AG04450 (cell line): ENCODE measurements at regions not wholly inside any gene's neighbourhood (a gene's known extent, or its start where the extent isn't known, plus 50 kb on each side); places are given as distances from the start of the nearest gene placed in this dataset.

Source experiments
- CTCF ChIA-PET: fragments of 300-600, 350-600 bp; formaldehyde crosslinking; extraction: SDS; loops from one replicate; lab custom pipeline; 2022; ENCODE audit warnings: antibody characterized with exemption, inconsistent platforms; lab: Charles Lee
- POLR2A ChIA-PET: fragments of 350-600 bp; formaldehyde crosslinking; extraction: SDS; loops from one replicate; lab custom pipeline; 2021; ENCODE audit warnings: antibody characterized with exemption, inconsistent platforms; lab: Yijun Ruan, JAX
- DNase-seq: peaks from one replicate; pipeline ENCODE4 v3.0.0-alpha.2; 2011; ENCODE audit warnings: low read depth, low spot score
- H3K27ac ChIP-seq: one replicate; pipeline ENCODE4 v1.5.1; 2012; ENCODE audit warnings: low read depth, low read length, control low read depth
- H3K27me3 ChIP-seq: one replicate; pipeline ENCODE4 v1.6.0; 2012; ENCODE audit warnings: low read length; ENCODE audit not compliant: control insufficient read depth, insufficient read depth
- H3K4me3 ChIP-seq: 2 replicates; pipeline ENCODE4 v1.5.1; 2011; ENCODE audit warnings: mild to moderate bottlenecking, low read depth, low read length, control low read depth
- H3K9me3 ChIP-seq: 2 replicates; pipeline ENCODE4 v1.5.1; 2012; ENCODE audit warnings: low read length; ENCODE audit not compliant: control insufficient read depth, insufficient read depth
- TF ChIP-seq, protein P1 (sequence below): IDR thresholded peaks from 2 replicates; pipeline ENCODE4 v1.5.1; 2011; ENCODE audit warnings: low read depth, low read length, control low read depth, inconsistent platforms

DNA sequence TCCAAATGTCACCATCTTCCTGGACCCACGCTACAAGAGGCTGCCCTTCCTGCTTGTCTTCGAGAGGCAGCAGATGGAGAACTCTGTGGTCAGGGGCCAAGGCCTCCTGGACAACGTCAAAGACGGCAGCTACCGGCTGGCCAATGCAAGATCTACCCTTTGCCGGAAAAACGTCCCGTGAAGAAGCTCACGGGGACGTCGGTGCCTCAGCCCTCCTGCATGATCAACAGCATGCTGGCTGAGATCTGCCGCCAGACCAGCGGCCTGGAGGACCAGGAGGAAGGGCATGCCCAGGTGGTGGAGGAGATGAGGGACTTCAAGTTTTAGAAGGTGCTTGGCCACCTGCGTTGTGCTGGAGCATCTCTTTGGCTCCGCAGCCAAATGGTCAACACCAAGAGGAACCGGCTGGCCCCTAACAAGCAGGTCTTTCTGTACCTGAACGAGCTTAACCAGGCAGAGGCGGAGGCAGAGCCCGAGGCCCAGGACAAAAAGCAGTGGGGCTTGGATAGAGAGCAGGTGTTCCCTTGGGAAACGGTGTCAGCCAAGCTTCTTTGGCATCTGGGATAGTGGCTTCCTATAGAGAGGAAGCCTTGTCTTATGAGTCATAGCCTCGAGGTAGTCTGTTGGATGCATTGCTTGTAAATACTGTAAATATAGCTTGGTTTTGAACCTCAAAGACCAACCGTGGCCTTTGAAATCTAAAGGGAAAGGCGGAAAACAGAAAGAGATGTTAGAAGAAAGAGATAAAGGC, 94.8 kb upstream of the ELOVL6 start:
- no peak for DNase-seq
- TF ChIP-seq, protein P1, sequence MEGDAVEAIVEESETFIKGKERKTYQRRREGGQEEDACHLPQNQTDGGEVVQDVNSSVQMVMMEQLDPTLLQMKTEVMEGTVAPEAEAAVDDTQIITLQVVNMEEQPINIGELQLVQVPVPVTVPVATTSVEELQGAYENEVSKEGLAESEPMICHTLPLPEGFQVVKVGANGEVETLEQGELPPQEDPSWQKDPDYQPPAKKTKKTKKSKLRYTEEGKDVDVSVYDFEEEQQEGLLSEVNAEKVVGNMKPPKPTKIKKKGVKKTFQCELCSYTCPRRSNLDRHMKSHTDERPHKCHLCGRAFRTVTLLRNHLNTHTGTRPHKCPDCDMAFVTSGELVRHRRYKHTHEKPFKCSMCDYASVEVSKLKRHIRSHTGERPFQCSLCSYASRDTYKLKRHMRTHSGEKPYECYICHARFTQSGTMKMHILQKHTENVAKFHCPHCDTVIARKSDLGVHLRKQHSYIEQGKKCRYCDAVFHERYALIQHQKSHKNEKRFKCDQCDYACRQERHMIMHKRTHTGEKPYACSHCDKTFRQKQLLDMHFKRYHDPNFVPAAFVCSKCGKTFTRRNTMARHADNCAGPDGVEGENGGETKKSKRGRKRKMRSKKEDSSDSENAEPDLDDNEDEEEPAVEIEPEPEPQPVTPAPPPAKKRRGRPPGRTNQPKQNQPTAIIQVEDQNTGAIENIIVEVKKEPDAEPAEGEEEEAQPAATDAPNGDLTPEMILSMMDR = no peak
- peaks cover 5% of the 10 kb centered on the region; the same call in 1 of the 2 replicates for H3K9me3 ChIP-seq
- H3K27me3 ChIP-seq = peaks cover 6% of the 10 kb centered on the region
- ChIA-PET CTCF (interaction anchor here (0.5 kb wide), 1 partner anchor 244 kb away, joined by 3 read pairs; no protein-coding TSS in a partner anchor), POLR2A (no interaction called here)
- no peak overlapping the region for H3K27ac ChIP-seq
- no peak overlapping the region for H3K4me3 ChIP-seq

DNA sequence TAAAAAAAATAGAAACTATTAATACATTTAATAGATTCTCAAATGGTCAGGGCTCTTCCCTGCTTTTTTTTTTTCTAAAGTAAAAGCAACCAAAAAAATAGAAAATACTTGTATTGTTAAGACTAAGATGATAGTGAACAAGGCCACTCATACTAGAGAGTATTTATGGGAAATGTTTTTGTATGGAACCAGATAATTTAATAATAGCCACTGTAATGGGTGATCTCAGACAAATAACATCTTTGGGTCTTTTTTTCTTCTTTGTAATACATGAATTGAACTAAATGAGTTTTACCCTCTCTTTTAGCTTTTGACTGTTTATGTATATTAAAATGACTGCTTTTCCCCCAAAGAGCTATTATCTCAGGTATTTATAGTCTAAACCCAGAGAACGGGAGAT, 92.1 kb upstream of the ELOVL6 start:
- H3K4me3 ChIP-seq = no peak overlapping the region
- CTCF ChIA-PET = interaction anchor here (1.3 kb wide), 1 partner anchor 226 kb away, joined by 4 read pairs; no protein-coding TSS in a partner anchor
- TF ChIP-seq, protein P1 = no peak
- peaks cover 3% of the 10 kb centered on the region for H3K27me3 ChIP-seq
- no peak overlapping the region for H3K27ac ChIP-seq
- peaks cover 5% of the 10 kb centered on the region; the same call in 1 of the 2 replicates for H3K9me3 ChIP-seq
- DNase-seq = no peak
- POLR2A ChIA-PET = no interaction called here

DNA sequence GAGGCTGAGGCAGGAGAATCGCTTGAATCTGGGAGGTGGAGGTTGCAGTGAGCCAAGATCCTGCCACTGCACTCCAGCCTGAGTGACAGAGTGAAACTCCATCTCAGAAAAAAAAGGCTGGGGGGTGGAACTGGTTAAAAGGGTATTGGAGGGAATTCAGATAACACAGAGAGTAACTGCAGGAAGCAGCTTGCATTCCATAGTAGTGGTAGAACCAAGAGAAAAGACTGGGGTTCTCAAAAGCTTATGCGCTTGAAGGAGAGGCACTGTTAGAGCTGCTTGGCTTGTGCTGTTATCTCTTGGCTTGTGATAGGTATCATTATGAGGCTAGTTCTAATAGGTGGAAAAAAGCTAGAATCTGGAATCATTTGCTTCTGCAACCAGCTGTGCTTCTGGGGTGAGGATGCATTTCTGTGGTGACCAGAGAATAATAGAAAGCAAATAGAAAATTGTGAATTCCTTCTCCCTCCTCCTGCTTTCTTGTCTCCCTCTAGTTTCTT, 91.2 kb upstream of the ELOVL6 start:
- ChIA-PET POLR2A (no interaction called here), CTCF (interaction anchor here (1.1 to 1.3 kb wide), 2 partner anchors 220 to 227 kb away, joined by 3 to 4 read pairs; no protein-coding TSS in a partner anchor)

DNA sequence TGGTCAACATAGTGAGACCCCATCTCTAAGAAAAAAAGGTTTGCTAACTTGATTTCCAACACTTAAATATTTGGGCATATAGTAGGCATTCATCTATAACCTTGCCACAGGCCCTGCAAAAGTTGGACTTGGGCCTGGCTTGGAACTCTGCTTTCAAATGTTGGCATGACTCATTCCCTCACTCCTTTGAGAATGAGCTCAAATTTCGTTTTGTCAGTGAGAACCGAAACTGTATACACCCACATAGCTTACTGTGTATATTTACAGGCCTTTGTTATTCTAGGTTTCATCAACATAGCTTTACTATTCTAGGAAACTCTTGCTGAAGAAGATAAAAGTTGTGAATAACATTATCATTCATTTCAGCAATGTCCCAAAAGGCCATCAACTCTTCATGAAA, 88.7 kb upstream of the ELOVL6 start:
- CTCF ChIA-PET = interaction anchor here (1.0 to 1.8 kb wide), 5 partner anchors 222 to 299 kb away, joined by 3 to 5 read pairs (median 4); no protein-coding TSS in a partner anchor
- POLR2A ChIA-PET = no interaction called here
- no peaks in the 10 kb centered on the region for H3K27me3 ChIP-seq
- H3K4me3 ChIP-seq = no peak overlapping the region
- H3K27ac ChIP-seq = no peak overlapping the region
- DNase-seq = peak; percentile 49
- TF ChIP-seq, protein P1 = no peak
- no peaks in the 10 kb centered on the region; the same call in 1 of the 2 replicates for H3K9me3 ChIP-seq

More for the DNA sequence above, 91.2 kb upstream of the ELOVL6 start:
- H3K9me3 ChIP-seq = peaks cover 5% of the 10 kb centered on the region; the same call in 1 of the 2 replicates
- no peak for DNase-seq
- H3K27ac ChIP-seq = no peak overlapping the region
- H3K4me3 ChIP-seq = no peak overlapping the region
- H3K27me3 ChIP-seq = no peaks in the 10 kb centered on the region
- TF ChIP-seq, protein P1 = no peak

DNA sequence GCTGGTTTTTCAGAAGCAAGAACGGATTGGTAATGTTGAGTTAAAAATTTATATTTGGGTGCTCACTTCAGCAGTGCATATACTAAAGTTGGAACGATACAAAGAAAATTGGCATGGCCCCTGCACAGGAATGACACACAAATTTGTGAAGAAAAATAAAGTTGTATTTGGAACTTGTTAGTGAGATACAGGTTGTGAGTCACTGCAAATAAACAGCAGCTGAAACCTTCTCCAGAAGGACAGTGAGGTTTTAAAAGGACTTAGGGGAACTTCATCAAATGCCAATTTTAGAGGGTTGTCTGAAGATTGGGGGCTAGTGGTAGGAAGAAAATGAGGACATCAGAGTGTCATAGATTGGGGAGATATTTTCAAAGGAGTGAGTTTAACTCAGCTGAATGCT, 79.7 kb upstream of the ELOVL6 start:
- no peak overlapping the region for H3K4me3 ChIP-seq
- ChIA-PET POLR2A (no interaction called here), CTCF (no interaction called here)
- no peaks in the 10 kb centered on the region for H3K9me3 ChIP-seq
- DNase-seq = no peak
- peaks cover 2% of the 10 kb centered on the region for H3K27me3 ChIP-seq
- TF ChIP-seq, protein P1 = no peak
- H3K27ac ChIP-seq = no peak overlapping the region
